M059J (cell line): ENCODE measurements at regions not wholly inside any gene's neighbourhood (a gene's known extent, or its start where the extent isn't known, plus 50 kb on each side); places are given as distances from the start of the nearest gene placed in this dataset.
"Not testable (repeated sequence)": the region's sequence is repeated elsewhere in the genome, so short reads cannot be mapped to it uniquely, and the experiment has no call there.

Experiments used
- DNase-seq: peaks from one replicate; pipeline ENCODE4 v3.0.0-alpha.2; 2012; ENCODE audit warnings: low read depth

GRCh38 chr20:47441774-47442150 lies 59.9 kb upstream of the NCOA3 start:
- DNase-seq, result no peak

DNA sequence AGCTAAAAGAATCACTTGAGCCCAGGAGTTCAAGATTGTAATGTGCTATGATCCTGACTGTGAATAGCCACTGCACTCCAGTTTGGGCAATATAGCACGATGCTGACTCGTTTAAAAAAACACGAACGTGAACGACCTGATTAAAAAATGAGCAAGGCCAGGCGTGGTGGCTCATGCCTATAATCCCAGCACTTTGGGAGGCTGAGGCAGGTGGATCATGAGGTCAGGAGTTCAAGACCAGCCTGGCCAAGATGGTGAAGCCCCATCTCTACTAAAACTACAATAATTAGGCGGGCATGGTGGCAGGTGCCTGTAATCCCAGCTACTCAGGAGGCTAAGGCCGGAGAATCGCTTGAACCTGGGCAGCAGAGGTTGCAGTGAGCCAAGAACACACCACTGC lies 58.6 kb upstream of the NCOA3 start:
- DNase-seq, result not testable (repeated sequence)

- no peak for DNase-seq
These were observed 57.1 kb upstream of the NCOA3 start for GRCh38 chr20:47444584-47444983.

DNA sequence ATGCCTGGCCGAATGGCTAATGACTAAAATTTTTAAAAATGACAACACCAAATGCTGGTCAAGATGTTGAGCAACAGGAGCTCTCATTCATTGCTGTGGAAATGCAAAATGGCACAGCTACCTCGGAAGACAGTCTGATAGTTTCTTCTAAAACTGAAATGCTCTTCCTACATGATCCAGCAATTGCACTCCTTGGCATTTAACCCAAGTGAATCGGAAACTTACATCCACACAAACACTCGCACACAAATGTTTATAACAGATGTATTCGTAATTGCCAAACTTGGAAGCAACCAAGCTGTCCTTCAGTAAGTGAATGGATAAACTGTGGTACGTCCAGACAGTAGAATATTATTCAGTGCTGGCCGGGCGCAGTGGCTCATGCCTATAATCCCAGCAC lies 56.4 kb upstream of the NCOA3 start:
- DNase-seq, result no peak

DNA sequence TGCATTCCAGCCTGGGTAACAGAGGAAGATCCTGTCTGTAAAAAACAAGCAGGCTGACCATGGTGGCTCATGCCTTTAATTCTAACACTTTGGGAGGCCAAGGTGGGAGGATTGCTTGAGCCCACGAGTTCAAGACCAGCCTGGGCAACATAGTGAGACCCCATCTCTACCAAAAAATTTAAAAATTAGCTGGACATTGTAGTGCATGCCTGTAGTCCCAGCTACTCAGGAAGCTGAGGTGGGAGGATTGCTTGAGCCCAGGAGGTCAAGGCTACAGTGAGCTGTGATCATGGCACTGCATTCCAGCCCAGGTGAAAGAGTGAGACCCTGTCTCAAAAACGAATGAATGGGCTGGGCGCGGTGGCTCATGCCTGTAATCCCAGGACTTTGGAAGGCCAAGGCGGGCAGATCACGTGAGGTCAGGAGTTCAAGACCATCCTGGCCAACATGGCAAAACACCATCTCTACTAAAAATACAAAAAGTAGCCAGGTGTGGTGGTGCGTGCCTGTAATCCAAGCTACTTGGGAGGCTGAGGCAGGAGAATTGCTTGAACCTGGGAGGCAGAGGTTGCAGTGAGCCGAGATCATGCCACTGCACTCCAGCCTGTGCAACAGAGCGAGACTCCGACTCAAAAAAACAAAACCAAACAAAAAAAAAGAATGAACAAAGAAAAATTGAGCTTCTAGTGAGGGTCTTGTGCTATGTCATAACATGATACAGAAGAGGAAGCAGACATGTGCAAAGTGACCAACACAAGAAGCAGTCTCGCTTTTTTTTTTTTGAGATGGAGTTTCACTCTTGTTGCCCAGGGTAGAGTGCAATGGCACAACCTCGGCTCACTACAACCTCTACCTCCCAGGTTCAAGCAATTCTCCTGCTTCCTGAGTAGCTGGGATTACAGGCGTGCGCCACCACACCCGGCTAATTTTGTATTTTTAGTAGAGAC lies 54.1 kb upstream of the NCOA3 start:
- not testable (repeated sequence) for DNase-seq

GRCh38 chr20:47448429-47448828 lies 53.3 kb upstream of the NCOA3 start:
- no peak for DNase-seq

- DNase-seq, result no peak
These were observed 50.1 kb upstream of the NCOA3 start for GRCh38 chr20:47451602-47451904.
